ENCODE measurements at regions not wholly inside any gene's neighbourhood (a gene's known extent, or its start where the extent isn't known, plus 50 kb on each side); places are given as distances from the start of the nearest gene placed in this dataset.
"Not testable (repeated sequence)": the region's sequence is repeated elsewhere in the genome, so short reads cannot be mapped to it uniquely, and the experiment has no call there.

- no peak for DNase-seq
- intact Hi-C loops (cut with DNase I), result no loop called here
Measured at GRCh38 chr11:112532506-112532905, 271.8 kb upstream of the PLET1 start.

- no peak for DNase-seq
- intact Hi-C loops (cut with DNase I), result no loop called here
Measured at GRCh38 chr11:112533682-112534081, 273.0 kb upstream of the PLET1 start.

GRCh38 chr11:112534208-112534607 is 273.5 kb upstream of the PLET1 start:
- DNase-seq, result no peak
- intact Hi-C loops (cut with DNase I), result no loop called here

GRCh38 chr11:112537026-112537425 is 276.4 kb upstream of the PLET1 start:
- intact Hi-C loops (cut with DNase I), result no loop called here

GRCh38 chr11:112537846-112538330 is 277.2 kb upstream of the PLET1 start:
- DNase-seq, result no peak
- intact Hi-C loops (cut with DNase I), result no loop called here

More at GRCh38 chr11:112537026-112537425, 276.4 kb upstream of the PLET1 start:
- DNase-seq, result no peak

- intact Hi-C loops (cut with DNase I), result no loop called here
- DNase-seq, result no peak
Measured at GRCh38 chr11:112538534-112539280, 278.0 kb upstream of the PLET1 start.

GRCh38 chr11:112539281-112539555 is 278.6 kb upstream of the PLET1 start:
- intact Hi-C loops (cut with DNase I); DNase-seq: not testable (repeated sequence)

GRCh38 chr11:112539741-112540140 is 279.1 kb upstream of the PLET1 start:
- intact Hi-C loops (cut with DNase I), result no loop called here
- DNase-seq, result no peak

- no peak for DNase-seq
- intact Hi-C loops (cut with DNase I), result no loop called here
Measured at GRCh38 chr11:112540261-112540660, 279.6 kb upstream of the PLET1 start.

- DNase-seq, result no peak
- intact Hi-C loops (cut with DNase I), result no loop called here
Measured at GRCh38 chr11:112541140-112542046, 280.7 kb upstream of the PLET1 start.

- intact Hi-C loops (cut with DNase I), result no loop called here
- DNase-seq, result no peak
Measured at GRCh38 chr11:112542479-112542878, 281.8 kb upstream of the PLET1 start.

- DNase-seq, result no peak
- intact Hi-C loops (cut with DNase I), result no loop called here
Measured at GRCh38 chr11:112543390-112543789, 282.7 kb upstream of the PLET1 start.

- intact Hi-C loops (cut with DNase I), result no loop called here
Measured at GRCh38 chr11:112548641-112549040, 288.0 kb upstream of the PLET1 start.

GRCh38 chr11:112553205-112553731 is 292.6 kb upstream of the PLET1 start:
- intact Hi-C loops (cut with DNase I), result no loop called here

More at GRCh38 chr11:112548641-112549040, 288.0 kb upstream of the PLET1 start:
- no peak for DNase-seq

GRCh38 chr11:112554586-112554985 is 293.9 kb upstream of the PLET1 start:
- intact Hi-C loops (cut with DNase I), result no loop called here
- no peak for DNase-seq

More at GRCh38 chr11:112553205-112553731, 292.6 kb upstream of the PLET1 start:
- DNase-seq, result no peak

GRCh38 chr11:112555491-112556364 is 295.1 kb upstream of the PLET1 start:
- intact Hi-C loops (cut with DNase I), result loop anchor here (5.0 kb wide), 1 partner anchor 263 kb away; no protein-coding TSS in a partner anchor
- DNase-seq, result peak in 9 of 10 donors; percentile 33 to 93 (median 64)

- intact Hi-C loops (cut with DNase I), result loop anchor here (5.0 kb wide), 1 partner anchor 266 kb away; no protein-coding TSS in a partner anchor
- no peak for DNase-seq
Measured at GRCh38 chr11:112558691-112559090, 298.0 kb upstream of the PLET1 start.

GRCh38 chr11:112563808-112564207 is 303.1 kb upstream of the PLET1 start:
- no peak for DNase-seq
- intact Hi-C loops (cut with DNase I), result no loop called here

- intact Hi-C loops (cut with DNase I), result no loop called here
- DNase-seq, result no peak
Measured at GRCh38 chr11:112564228-112564955, 303.7 kb upstream of the PLET1 start.
